DND-41 (cell line): ENCODE measurements at regions not wholly inside any gene's neighbourhood (a gene's known extent, or its start where the extent isn't known, plus 50 kb on each side); places are given as distances from the start of the nearest gene placed in this dataset.

ENCODE experiments used
- ATAC-seq: fragments of 200-7000 bp; cut with Tn5 transposase; 3 replicates; pipeline ENCODE4 v1.9.1; 2021; ENCODE audit warnings: low read depth; ENCODE audit not compliant: insufficient read depth
- DNase-seq: peaks from one replicate; pipeline ENCODE4 v3.0.0-alpha.2; 2020
- H2AFZ ChIP-seq: 2 replicates; pipeline ENCODE4 v1.6.0; 2012; ENCODE audit warnings: low read depth, low read length
- H3K27ac ChIP-seq: 2 replicates; pipeline ENCODE4 v1.5.1; 2012; ENCODE audit warnings: low read length, inconsistent platforms
- H3K27me3 ChIP-seq: fragments of 200-600 bp; sonication (generic); 2 replicates; pipeline ENCODE4 v1.6.0; 2012; ENCODE audit warnings: low read length, mild to moderate bottlenecking, inconsistent platforms; ENCODE audit not compliant: insufficient read depth, poor library complexity
- H3K36me3 ChIP-seq: 2 replicates; pipeline ENCODE4 v1.5.1; 2012; ENCODE audit warnings: low read length, inconsistent platforms; ENCODE audit not compliant: insufficient read depth
- H3K4me1 ChIP-seq: 2 replicates; pipeline ENCODE4 v1.5.1; 2012; ENCODE audit warnings: mild to moderate bottlenecking, low read length; ENCODE audit not compliant: insufficient read depth
- H3K4me2 ChIP-seq: 2 replicates; pipeline ENCODE4 v1.6.0; 2012; ENCODE audit warnings: mild to moderate bottlenecking, moderate library complexity, low read length, inconsistent platforms; ENCODE audit not compliant: insufficient read depth
- H3K4me3 ChIP-seq, 2 experiments: fragments of 200-600 bp in 1 of 2; shearing (Covaris generic) in 1 of 2; 2 replicates each; pipeline ENCODE4 v1.5.1; 2012 to 2016; ENCODE audit warnings: inconsistent platforms in 2 of 2, low read length in 2 of 2, mild to moderate bottlenecking in 2 of 2, low read depth in 1 of 2, moderate library complexity in 1 of 2
- H3K79me2 ChIP-seq: 2 replicates; pipeline ENCODE4 v1.6.0; 2012; ENCODE audit warnings: low read length, inconsistent platforms; ENCODE audit not compliant: insufficient read depth
- H3K9ac ChIP-seq: 2 replicates; pipeline ENCODE4 v1.6.0; 2012; ENCODE audit warnings: low read depth, mild to moderate bottlenecking, inconsistent platforms, low read length, moderate library complexity
- H3K9me3 ChIP-seq: 2 replicates; pipeline ENCODE4 v1.5.1; 2012; ENCODE audit warnings: low read length, moderate library complexity, mild to moderate bottlenecking, inconsistent platforms; ENCODE audit not compliant: insufficient read depth, severe bottlenecking
- H4K20me1 ChIP-seq: 2 replicates; pipeline ENCODE4 v1.6.0; 2012; ENCODE audit warnings: low read length; ENCODE audit not compliant: insufficient read depth
- CTCF ChIP-seq: IDR thresholded peaks from 2 replicates; pipeline ENCODE4 v1.5.1; 2012; ENCODE audit warnings: borderline replicate concordance, low read length, moderate library complexity, mild to moderate bottlenecking; ENCODE audit not compliant: poor library complexity, severe bottlenecking; ENCODE audit errors: extremely low read depth
- EZH2 ChIP-seq: IDR thresholded peaks from 3 replicates; pipeline ENCODE4 v1.6.1; 2012; ENCODE audit warnings: borderline replicate concordance, low read depth, mild to moderate bottlenecking, moderate library complexity, low read length, inconsistent platforms; ENCODE audit not compliant: severe bottlenecking

- no peak for TF ChIP-seq CTCF
- no peak for TF ChIP-seq EZH2
- no peak overlapping the region for H2AFZ ChIP-seq
- no peaks in the 10 kb centered on the region for H3K27me3 ChIP-seq
- peaks cover 6% of the 10 kb centered on the region for H3K4me1 ChIP-seq
- H4K20me1 ChIP-seq = no peaks in the 10 kb centered on the region
- DNase-seq = no peak
- no peaks in the 10 kb centered on the region for H3K36me3 ChIP-seq
- H3K27ac ChIP-seq = no peak overlapping the region
- no peak overlapping the region for H3K4me3 ChIP-seq
- H3K9me3 ChIP-seq = no peaks in the 10 kb centered on the region
- no peak overlapping the region for H3K4me2 ChIP-seq
- no peaks in the 10 kb centered on the region for H3K79me2 ChIP-seq
- no peak for ATAC-seq
- no peak overlapping the region for H3K9ac ChIP-seq
These were observed 1002.4 kb upstream of the CADM2 start for GRCh38 chr3:83956431-83956830.

- no peak for TF ChIP-seq EZH2
- TF ChIP-seq CTCF = no peak
- H3K4me1 ChIP-seq = peaks cover 8% of the 10 kb centered on the region
- no peaks in the 10 kb centered on the region for H3K27me3 ChIP-seq
- no peak overlapping the region for H3K27ac ChIP-seq
- ATAC-seq (no peak), DNase-seq (no peak)
- no peak overlapping the region for H3K9ac ChIP-seq
- no peak overlapping the region for H3K4me3 ChIP-seq
- H3K9me3 ChIP-seq = peaks cover 8% of the 10 kb centered on the region
- no peaks in the 10 kb centered on the region for H3K36me3 ChIP-seq
- H2AFZ ChIP-seq = no peak overlapping the region
- no peak overlapping the region for H3K4me2 ChIP-seq
- no peaks in the 10 kb centered on the region for H4K20me1 ChIP-seq
- H3K79me2 ChIP-seq = no peaks in the 10 kb centered on the region
These were observed 990.4 kb upstream of the CADM2 start for GRCh38 chr3:83968356-83968755.

GRCh38 chr3:83971666-83972065 is 987.1 kb upstream of the CADM2 start:
- peak overlapping the region; percentile 48 for H2AFZ ChIP-seq
- H3K9me3 ChIP-seq = peaks cover 8% of the 10 kb centered on the region
- no peaks in the 10 kb centered on the region for H3K27me3 ChIP-seq
- H3K27ac ChIP-seq = peak overlapping the region; percentile 31; the same call in 1 of the 2 replicates
- peak overlapping the region in 1 of 2 experiments; percentile 17; a peak in 1 of 4 replicates for H3K4me3 ChIP-seq
- peak overlapping the region; percentile 41; the same call in 1 of the 2 replicates for H3K4me2 ChIP-seq
- H3K4me1 ChIP-seq = peaks cover 8% of the 10 kb centered on the region
- no peak overlapping the region for H3K9ac ChIP-seq
- TF ChIP-seq EZH2 (no peak), CTCF (no peak)
- DNase-seq (peak; percentile 9), ATAC-seq (peak; percentile 89)
- H3K79me2 ChIP-seq = no peaks in the 10 kb centered on the region
- H3K36me3 ChIP-seq = no peaks in the 10 kb centered on the region
- H4K20me1 ChIP-seq = no peaks in the 10 kb centered on the region

GRCh38 chr3:84008623-84009022 is 950.2 kb upstream of the CADM2 start:
- no peaks in the 10 kb centered on the region for H4K20me1 ChIP-seq
- no peak overlapping the region for H3K4me2 ChIP-seq
- H3K36me3 ChIP-seq = no peaks in the 10 kb centered on the region
- TF ChIP-seq EZH2 = no peak
- TF ChIP-seq CTCF = no peak
- no peak for DNase-seq
- H3K4me3 ChIP-seq = no peak overlapping the region
- H3K79me2 ChIP-seq = no peaks in the 10 kb centered on the region
- no peak overlapping the region for H3K9ac ChIP-seq
- H3K27ac ChIP-seq = no peak overlapping the region
- no peak overlapping the region for H2AFZ ChIP-seq
- no peaks in the 10 kb centered on the region for H3K27me3 ChIP-seq
- H3K9me3 ChIP-seq = no peaks in the 10 kb centered on the region
- no peaks in the 10 kb centered on the region for H3K4me1 ChIP-seq
- ATAC-seq = no peak
